ENCODE measurements at regions not wholly inside any gene's neighbourhood (a gene's known extent, or its start where the extent isn't known, plus 50 kb on each side); places are given as distances from the start of the nearest gene placed in this dataset.
"Not testable (repeated sequence)": the region's sequence is repeated elsewhere in the genome, so short reads cannot be mapped to it uniquely, and the experiment has no call there.

DNA sequence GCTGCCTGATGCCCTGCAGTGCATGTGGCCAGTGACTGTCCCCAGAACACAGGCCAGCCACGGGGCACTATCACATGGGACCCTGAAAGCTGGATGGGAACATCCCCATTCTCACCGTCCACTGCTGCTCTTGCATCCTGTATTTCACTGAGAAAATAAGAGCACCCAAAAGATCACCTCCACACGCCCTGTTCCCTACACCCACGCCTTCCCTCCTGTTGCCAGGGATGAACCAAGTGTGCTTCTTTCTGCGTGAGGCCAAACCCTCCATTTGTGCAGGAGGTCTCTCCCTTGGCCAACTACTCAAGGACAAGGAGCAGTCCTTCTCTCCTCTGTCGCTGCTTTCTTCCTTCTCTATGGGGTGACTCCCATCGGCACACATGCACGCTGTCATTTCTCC, 118.3 kb downstream of the LRRC37A3 start:
- ATAC-seq; H3K27me3 ChIP-seq; intact Hi-C loops (cut with DNase I); H3K9me3 ChIP-seq; H3K4me1 ChIP-seq; DNase-seq; H3K27ac ChIP-seq; H3K4me3 ChIP-seq: not testable (repeated sequence)
- WGBS, 4 donors, result 91 to 96% (median 94%) methylated on average over 7 of the region's 8 CpGs
- peaks cover 0 to 42% (median 25%) of the 10 kb centered on the region in 9 donors for H3K36me3 ChIP-seq

DNA sequence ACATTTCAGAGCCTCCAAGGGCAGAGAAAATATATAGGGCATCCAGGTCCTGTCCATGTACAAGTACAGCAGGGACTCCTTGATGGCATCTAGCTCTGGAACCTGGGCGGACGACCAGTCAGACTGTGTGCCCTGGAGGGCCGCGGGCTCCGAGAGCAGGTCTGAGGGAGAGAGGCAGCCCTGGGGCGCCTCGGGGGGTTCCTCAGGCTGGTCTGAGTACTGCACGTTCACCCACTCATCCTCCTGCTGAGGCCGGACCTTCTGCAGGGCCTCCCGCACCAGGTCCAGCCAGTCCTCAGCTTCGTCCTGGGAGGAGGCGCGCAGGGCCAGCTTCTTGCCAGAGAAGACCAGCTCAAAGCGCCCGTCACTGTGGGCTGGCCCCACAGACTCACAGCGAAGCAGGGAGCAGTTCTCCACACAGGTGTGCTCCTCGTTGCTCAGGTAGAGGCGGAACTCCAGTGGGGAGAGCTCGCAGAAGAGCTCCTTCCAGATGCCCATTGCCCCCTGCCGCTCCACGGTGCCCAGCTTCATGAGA, 118.8 kb downstream of the LRRC37A3 start:
- WGBS, 4 donors, result 90 to 98% (median 95%) methylated on average over 12 to 21 of the region's 21 CpGs
- peaks cover 0 to 45% (median 25%) of the 10 kb centered on the region in 9 donors for H3K36me3 ChIP-seq

DNA sequence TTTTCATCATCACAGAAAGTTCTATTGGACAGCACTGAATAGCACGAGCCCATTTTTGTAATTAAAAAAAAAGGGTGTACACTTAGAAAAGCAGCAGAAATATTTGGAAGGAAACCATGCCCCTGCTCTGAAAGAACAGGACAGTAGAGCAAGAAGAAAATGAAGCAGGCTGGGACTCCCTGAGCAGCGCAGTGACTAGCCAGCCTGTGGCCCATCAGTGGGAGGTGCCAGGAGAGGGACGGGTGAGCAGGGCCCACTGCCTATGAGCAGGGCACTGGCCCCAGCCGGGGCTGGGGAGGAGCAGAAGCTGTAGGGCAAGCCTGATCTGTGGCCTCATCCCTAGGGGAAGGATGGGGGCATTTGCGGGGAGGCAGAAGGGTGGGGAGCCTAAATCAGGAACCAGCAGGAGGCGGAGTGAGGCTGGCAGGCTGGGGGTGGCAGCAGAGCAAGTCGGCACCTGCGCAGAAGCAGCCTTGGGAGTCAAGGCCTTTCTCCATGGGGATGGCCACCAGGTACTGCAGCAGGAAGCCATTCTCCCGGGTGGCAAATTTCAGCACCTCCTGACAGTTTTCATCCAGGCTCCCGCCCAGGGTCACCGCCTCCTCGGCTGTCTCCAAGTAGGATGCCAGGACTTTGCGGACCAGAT, 119.6 kb downstream of the LRRC37A3 start:
- WGBS, 4 donors, result 83 to 94% (median 88%) methylated on average over 8 to 9 of the region's 13 CpGs
- H3K9me3 ChIP-seq; H3K27ac ChIP-seq; DNase-seq; H3K4me3 ChIP-seq; H3K27me3 ChIP-seq; H3K4me1 ChIP-seq; intact Hi-C loops (cut with DNase I): not testable (repeated sequence)
- ATAC-seq, result peak in 1 of 4 donors; percentile 19
- peaks cover 0 to 48% (median 24%) of the 10 kb centered on the region in 9 donors for H3K36me3 ChIP-seq

More for the DNA sequence above, 118.8 kb downstream of the LRRC37A3 start:
- H3K4me1 ChIP-seq; H3K4me3 ChIP-seq; H3K9me3 ChIP-seq; H3K27ac ChIP-seq; DNase-seq; intact Hi-C loops (cut with DNase I); H3K27me3 ChIP-seq; ATAC-seq: not testable (repeated sequence)

DNA sequence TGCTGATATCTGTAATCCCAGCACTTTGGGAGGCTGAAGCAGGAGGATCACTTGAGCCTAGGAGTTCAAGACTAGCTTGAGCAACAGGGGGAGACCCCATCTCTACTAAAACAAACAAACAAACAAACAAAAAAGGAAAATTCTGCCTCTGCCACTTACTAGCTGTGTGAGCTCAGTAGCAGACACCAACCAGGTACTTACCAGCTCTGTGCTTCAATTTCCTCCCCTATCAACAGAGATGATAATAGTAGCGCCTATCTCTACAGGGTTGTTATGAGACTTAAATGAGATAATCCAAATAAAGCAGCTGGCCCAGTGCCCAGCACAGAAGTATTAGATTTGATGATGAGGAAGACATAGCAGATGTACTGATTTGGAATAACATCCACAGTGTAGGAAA, 120.3 kb downstream of the LRRC37A3 start:
- 90 to 100% (median 96%) methylated on average over 1 of the region's 1 CpG for WGBS, 4 donors
- not testable (repeated sequence) for H3K4me3 ChIP-seq

DNA sequence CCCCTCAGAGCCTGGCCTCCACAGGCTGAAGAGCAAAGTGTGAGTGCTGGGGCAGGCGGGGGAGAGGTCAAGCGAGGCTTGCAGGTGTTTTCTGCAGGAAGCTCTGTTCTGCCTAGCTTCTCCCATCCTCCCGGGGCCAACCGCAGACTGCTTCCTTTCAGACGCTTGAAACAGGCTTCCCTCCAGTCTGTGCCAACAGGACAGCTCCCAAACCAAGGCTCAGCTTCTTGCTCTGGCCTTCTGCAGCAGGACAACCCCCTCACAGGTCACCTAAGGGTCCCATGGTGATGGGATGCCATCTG, 120.8 kb downstream of the LRRC37A3 start:
- intact Hi-C loops (cut with DNase I); H3K27me3 ChIP-seq; H3K9me3 ChIP-seq; H3K4me3 ChIP-seq; DNase-seq; H3K4me1 ChIP-seq; ATAC-seq; H3K27ac ChIP-seq: not testable (repeated sequence)
- H3K36me3 ChIP-seq, result peaks cover 0 to 52% (median 20%) of the 10 kb centered on the region in 9 donors
- 47 to 80% (median 69%) methylated on average over 1 to 5 of the region's 5 CpGs for WGBS, 4 donors

More for the DNA sequence above, 120.3 kb downstream of the LRRC37A3 start:
- H3K27ac ChIP-seq; H3K9me3 ChIP-seq; ATAC-seq; H3K4me1 ChIP-seq; DNase-seq; intact Hi-C loops (cut with DNase I); H3K27me3 ChIP-seq: not testable (repeated sequence)
- H3K36me3 ChIP-seq, result peaks cover 0 to 55% (median 23%) of the 10 kb centered on the region in 9 donors

DNA sequence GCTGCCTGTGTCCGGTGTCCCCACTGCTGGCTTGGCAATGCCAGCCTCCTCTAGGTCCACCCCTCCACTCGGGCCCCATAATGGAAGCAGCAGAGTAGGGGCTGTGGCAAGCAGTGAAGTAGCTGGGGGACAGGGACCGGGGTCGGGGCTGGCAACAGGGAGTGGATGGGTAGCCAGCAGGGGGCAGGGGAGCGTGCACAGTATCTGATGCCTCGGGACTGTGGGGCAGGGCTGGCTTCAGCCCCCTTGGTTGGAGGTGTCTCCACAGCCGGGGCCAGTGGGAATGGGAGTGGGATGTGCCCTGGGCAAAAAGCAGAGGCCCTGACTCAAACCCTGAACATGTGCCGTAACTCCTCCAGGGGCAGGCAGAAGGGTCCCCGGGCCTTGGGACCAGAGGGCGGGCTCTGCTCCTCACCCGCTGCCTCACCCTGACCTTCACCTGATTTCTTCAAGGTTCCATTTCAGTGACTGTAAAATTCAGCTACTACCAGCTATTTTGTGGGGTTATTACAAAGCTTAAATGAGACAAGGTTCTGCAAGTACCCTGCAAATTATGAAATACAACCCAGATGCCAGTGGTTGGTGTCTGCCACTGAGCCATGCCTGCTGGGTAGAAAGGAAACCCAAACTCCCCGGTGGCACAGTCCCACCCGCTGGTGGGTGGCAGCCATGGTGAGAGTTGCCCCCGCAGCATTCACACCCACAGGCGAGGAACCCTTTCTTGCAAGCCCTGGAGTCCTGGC, 121.4 kb downstream of the LRRC37A3 start:
- H3K9me3 ChIP-seq; H3K27me3 ChIP-seq; intact Hi-C loops (cut with DNase I); H3K4me3 ChIP-seq; H3K4me1 ChIP-seq; ATAC-seq; H3K27ac ChIP-seq; DNase-seq: not testable (repeated sequence)
- H3K36me3 ChIP-seq, result peaks cover 0 to 47% (median 15%) of the 10 kb centered on the region in 9 donors
- WGBS, 4 donors, result 87 to 95% (median 90%) methylated on average over 9 to 13 of the region's 15 CpGs

DNA sequence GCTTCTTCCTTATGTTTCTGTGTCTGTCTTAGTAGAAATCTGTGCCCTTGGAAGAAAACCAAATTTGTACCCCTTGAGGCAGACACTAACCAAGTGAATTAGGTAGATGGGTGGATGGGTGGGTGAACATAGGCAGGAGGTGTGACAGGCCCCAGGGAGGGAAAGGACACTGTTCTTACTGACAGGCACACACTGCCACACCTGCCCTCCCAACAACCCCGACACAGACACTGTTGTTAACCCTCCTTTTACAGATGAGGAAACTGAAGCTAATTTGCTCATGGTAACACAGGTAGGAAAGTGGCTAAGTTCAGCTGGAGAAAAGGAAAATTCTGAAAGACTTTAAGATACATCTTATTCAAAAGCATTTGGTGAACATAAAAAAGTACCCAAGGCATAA, 123.9 kb downstream of the LRRC37A3 start:
- H3K9me3 ChIP-seq; H3K4me3 ChIP-seq; ATAC-seq; H3K27ac ChIP-seq; DNase-seq; H3K4me1 ChIP-seq; H3K27me3 ChIP-seq; intact Hi-C loops (cut with DNase I): not testable (repeated sequence)
- H3K36me3 ChIP-seq, result peaks cover 0 to 42% (median 17%) of the 10 kb centered on the region in 9 donors
- WGBS, 4 donors, result 100% methylated on average over 1 of the region's 1 CpG; no CpG with 5 or more reads in 1 of the 4 donors

DNA sequence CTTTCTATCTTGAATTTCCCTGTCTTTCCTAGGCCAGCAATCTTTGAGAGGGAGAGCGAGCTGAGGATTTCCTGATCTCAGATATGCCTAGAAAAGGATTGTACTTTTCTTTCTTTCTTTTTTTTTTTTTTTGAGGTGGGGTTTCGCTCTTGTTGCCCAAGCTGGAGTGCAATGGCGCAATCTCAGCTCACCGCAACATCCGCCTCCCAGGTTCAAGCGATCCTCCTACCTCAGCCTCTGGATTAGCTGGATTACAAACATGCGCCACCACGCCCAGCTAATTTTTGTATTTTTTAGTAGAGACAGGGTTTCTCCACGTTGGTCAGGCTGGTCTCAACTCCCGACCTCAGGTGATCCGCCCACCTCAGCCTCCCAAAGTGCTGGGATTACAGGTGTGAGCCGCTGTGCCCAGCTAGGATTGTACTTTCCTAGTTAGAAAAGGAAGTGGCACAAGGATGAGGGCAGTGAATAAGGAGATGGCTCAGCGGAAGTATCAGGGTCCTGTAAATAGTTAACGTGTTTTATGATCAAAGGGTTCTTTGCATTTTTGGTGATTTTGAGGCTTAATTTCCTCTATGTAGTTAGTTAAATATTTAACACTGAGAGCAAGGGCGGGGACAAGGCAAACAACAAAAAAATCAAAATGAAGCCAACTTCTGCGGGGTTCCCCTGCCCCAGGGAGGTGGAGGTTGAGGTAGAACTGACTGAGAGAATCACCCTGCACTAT, 124.6 kb downstream of the LRRC37A3 start:
- DNase-seq; H3K27me3 ChIP-seq; H3K27ac ChIP-seq; H3K9me3 ChIP-seq; H3K4me1 ChIP-seq; intact Hi-C loops (cut with DNase I); H3K4me3 ChIP-seq; ATAC-seq: not testable (repeated sequence)
- peaks cover 0 to 38% (median 17%) of the 10 kb centered on the region in 9 donors for H3K36me3 ChIP-seq
- 92 to 96% (median 96%) methylated on average over 16 of the region's 16 CpGs for WGBS, 4 donors

DNA sequence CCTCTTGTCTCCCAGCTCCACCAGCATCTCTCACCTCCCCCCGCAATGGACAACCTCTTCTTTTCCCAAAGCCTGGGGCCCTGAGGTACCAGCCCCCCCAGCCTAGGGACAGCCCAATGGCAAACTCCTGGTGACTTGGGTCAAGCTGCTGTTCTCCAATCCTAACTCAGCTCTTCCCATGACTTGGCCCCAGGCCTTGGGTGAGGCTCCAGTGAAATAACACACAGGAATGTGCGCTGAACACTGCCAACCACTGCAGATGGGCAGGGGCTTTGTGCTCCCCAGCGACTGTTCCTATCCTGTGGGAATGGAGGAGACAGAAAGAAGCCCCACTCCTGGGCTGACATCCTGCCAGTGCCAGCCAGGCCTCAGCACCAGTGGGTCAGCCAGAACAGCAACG, 125.2 kb downstream of the LRRC37A3 start:
- H3K27ac ChIP-seq; H3K4me3 ChIP-seq; H3K4me1 ChIP-seq; H3K9me3 ChIP-seq; intact Hi-C loops (cut with DNase I); H3K27me3 ChIP-seq; DNase-seq: not testable (repeated sequence)
- peak in 1 of 4 donors; percentile 14 for ATAC-seq
- 81 to 93% (median 89%) methylated on average over 4 of the region's 4 CpGs for WGBS, 4 donors
- H3K36me3 ChIP-seq, result peaks cover 0 to 32% (median 12%) of the 10 kb centered on the region in 9 donors

DNA sequence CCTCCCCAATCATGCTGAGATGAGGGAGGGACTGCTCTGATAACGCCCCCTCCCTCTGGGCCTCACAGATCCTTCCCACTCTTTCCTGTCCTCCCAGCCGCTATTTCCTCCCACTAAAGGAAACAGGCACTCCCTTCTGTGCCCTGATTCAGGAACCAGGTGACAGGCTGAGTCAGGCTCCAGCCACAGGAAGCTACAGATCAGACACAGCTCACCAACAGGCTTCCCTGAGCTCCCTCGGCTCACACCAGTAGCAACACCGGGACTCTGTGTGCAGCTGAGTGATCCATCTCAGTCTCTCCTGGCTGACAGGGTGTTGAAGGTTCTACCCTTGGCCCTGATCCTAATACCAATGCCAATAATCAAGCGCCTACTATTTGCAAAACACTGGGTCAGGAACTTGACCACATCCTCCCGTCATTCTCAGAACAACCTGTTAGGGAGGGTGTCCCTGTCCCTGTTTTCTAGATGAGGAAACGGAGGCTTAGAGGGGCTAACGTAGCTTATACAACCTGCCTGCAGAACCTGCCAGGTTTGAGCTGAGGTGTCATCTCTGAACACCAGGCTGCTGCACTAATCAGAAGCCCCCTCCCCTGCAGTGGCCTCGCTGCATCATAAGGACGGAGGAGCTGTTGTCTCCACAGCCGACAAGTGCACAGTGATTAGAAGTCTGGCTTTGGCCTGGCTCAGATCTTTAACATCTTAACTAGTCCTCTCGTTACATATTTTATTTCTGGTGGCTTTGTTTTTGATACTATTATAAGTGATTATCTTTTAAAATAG, 126.3 kb downstream of the LRRC37A3 start:
- H3K27me3 ChIP-seq; H3K4me3 ChIP-seq; H3K9me3 ChIP-seq; intact Hi-C loops (cut with DNase I); H3K4me1 ChIP-seq: not testable (repeated sequence)
- Histone ChIP-seq H3K36me3 (peaks cover 0 to 29% (median 11%) of the 10 kb centered on the region in 9 donors), H3K27ac (peak overlapping the region in 8 of 12 donors; percentile 13 to 66 (median 54))
- ATAC-seq (peak; percentile 60 to 92 (median 79)), DNase-seq (peak in 2 of 5 donors; percentile 44 to 62)
- WGBS, 4 donors, result 57 to 71% (median 60%) methylated on average over 11 to 12 of the region's 12 CpGs

All from heart left ventricle (tissue), 16 donors.